ENCODE measurements at regions not wholly inside any gene's neighbourhood (a gene's known extent, or its start where the extent isn't known, plus 50 kb on each side); places are given as distances from the start of the nearest gene placed in this dataset.

- no peak for TF ChIP-seq CTCF (IDR thresholded peaks at IDR 0.05; ENCODE audit: low read length)
- no peak for TF ChIP-seq EZH2 (IDR thresholded peaks at IDR 0.05; ENCODE audit: borderline replicate concordance, low read length)
- no peaks in the 10 kb centered on the region for H3K9me2 ChIP-seq (ENCODE audit: low read depth, low read length)
- H3K9ac ChIP-seq (ENCODE audit: low read length) = no peak overlapping the region
- H3K27ac ChIP-seq (ENCODE audit: low read depth, low read length, poor library complexity, severe bottlenecking) = no peak overlapping the region
- H3K9me3 ChIP-seq (ENCODE audit: low read length) = no peaks in the 10 kb centered on the region
- no peak overlapping the region for H3K4me3 ChIP-seq (ENCODE audit: low read depth, low read length, poor library complexity, severe bottlenecking)
- no peak overlapping the region for H3K4me2 ChIP-seq (ENCODE audit: low read length)
- no peak overlapping the region for H2AFZ ChIP-seq (ENCODE audit: low read length)
- no peaks in the 10 kb centered on the region for H3K4me1 ChIP-seq (ENCODE audit: insufficient read depth, low read length, severe bottlenecking)
- H3K79me2 ChIP-seq (ENCODE audit: insufficient read depth, low read length) = no peaks in the 10 kb centered on the region
- H4K20me1 ChIP-seq (ENCODE audit: insufficient read depth, low read length) = no peaks in the 10 kb centered on the region
- H3K36me3 ChIP-seq (ENCODE audit: insufficient read depth, low read length) = no peaks in the 10 kb centered on the region
- H3F3A ChIP-seq (ENCODE audit: insufficient read depth, low read length) = no peaks in the 10 kb centered on the region
- no peaks in the 10 kb centered on the region for H3K27me3 ChIP-seq (ENCODE audit: insufficient read depth, low read length)
These were observed 265.6 kb upstream of the UBE2E2 start for GRCh38 chr3:22937536-22937935.

GRCh38 chr3:22938739-22939138, 264.4 kb upstream of the UBE2E2 start:
- H4K20me1 ChIP-seq (ENCODE audit: insufficient read depth, low read length) = no peaks in the 10 kb centered on the region
- H3K27ac ChIP-seq (ENCODE audit: low read depth, low read length, poor library complexity, severe bottlenecking) = no peak overlapping the region
- H3K9ac ChIP-seq (ENCODE audit: low read length) = no peak overlapping the region
- TF ChIP-seq CTCF (IDR thresholded peaks at IDR 0.05; ENCODE audit: low read length) (no peak), EZH2 (IDR thresholded peaks at IDR 0.05; ENCODE audit: borderline replicate concordance, low read length) (no peak)
- no peak overlapping the region for H3K4me2 ChIP-seq (ENCODE audit: low read length)
- no peak overlapping the region for H3K4me3 ChIP-seq (ENCODE audit: low read depth, low read length, poor library complexity, severe bottlenecking)
- no peaks in the 10 kb centered on the region for H3K79me2 ChIP-seq (ENCODE audit: insufficient read depth, low read length)
- no peaks in the 10 kb centered on the region for H3K9me3 ChIP-seq (ENCODE audit: low read length)
- no peaks in the 10 kb centered on the region for H3K4me1 ChIP-seq (ENCODE audit: insufficient read depth, low read length, severe bottlenecking)
- no peaks in the 10 kb centered on the region for H3F3A ChIP-seq (ENCODE audit: insufficient read depth, low read length)
- no peaks in the 10 kb centered on the region for H3K9me2 ChIP-seq (ENCODE audit: low read depth, low read length)
- no peaks in the 10 kb centered on the region for H3K27me3 ChIP-seq (ENCODE audit: insufficient read depth, low read length)
- no peaks in the 10 kb centered on the region for H3K36me3 ChIP-seq (ENCODE audit: insufficient read depth, low read length)
- no peak overlapping the region for H2AFZ ChIP-seq (ENCODE audit: low read length)

DNA sequence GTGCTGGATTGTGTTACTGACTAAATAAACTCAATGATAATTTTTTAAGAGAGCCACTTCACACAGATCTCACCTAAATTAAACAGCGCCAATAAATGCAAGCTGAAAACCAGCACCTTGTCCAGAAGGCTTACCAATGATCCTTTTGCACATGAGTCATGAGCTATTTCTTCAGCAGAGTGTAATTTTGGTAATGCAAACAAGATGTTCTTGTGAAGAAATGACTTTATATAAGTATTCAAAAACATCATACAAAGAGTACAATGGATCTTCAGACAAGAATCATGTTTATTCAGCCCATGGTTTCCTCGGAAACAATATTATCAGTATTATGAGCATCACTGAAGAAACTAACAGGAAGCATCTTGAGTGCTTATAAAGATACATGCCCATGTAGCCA, 263.8 kb upstream of the UBE2E2 start:
- Histone ChIP-seq H3K4me2 (ENCODE audit: low read length) (no peak overlapping the region), H3K27ac (ENCODE audit: low read depth, low read length, poor library complexity, severe bottlenecking) (no peak overlapping the region), H3K36me3 (ENCODE audit: insufficient read depth, low read length) (no peaks in the 10 kb centered on the region), H3K9me3 (ENCODE audit: low read length) (no peaks in the 10 kb centered on the region), H3K9ac (ENCODE audit: low read length) (no peak overlapping the region), H2AFZ (ENCODE audit: low read length) (no peak overlapping the region), H3K9me2 (ENCODE audit: low read depth, low read length) (no peaks in the 10 kb centered on the region), H3K27me3 (ENCODE audit: insufficient read depth, low read length) (no peaks in the 10 kb centered on the region), H3F3A (ENCODE audit: insufficient read depth, low read length) (no peaks in the 10 kb centered on the region), H3K4me3 (ENCODE audit: low read depth, low read length, poor library complexity, severe bottlenecking) (no peak overlapping the region), H4K20me1 (ENCODE audit: insufficient read depth, low read length) (no peaks in the 10 kb centered on the region), H3K79me2 (ENCODE audit: insufficient read depth, low read length) (no peaks in the 10 kb centered on the region), H3K4me1 (ENCODE audit: insufficient read depth, low read length, severe bottlenecking) (no peaks in the 10 kb centered on the region)
- no peak for TF ChIP-seq EZH2 (IDR thresholded peaks at IDR 0.05; ENCODE audit: borderline replicate concordance, low read length)
- TF ChIP-seq CTCF (IDR thresholded peaks at IDR 0.05; ENCODE audit: low read length) = no peak
